ENCODE measurements at regions not wholly inside any gene's neighbourhood (a gene's known extent, or its start where the extent isn't known, plus 50 kb on each side); places are given as distances from the start of the nearest gene placed in this dataset.

GRCh38 chr22:48841881-48842582 lies 985.6 kb downstream of the BRD1 start:
- TF ChIP-seq ESRRG (CRISPR knock-in tag; IDR thresholded peaks at IDR 0.05), result no peak
- no peak for TF ChIP-seq ZNF8 (CRISPR knock-in tag; IDR thresholded peaks at IDR 0.05)
- no peak for TF ChIP-seq ZNF70 (CRISPR knock-in tag; IDR thresholded peaks at IDR 0.05)
- TF ChIP-seq ZNF565 (CRISPR knock-in tag; conservative IDR thresholded peaks at IDR 0.05; ENCODE audit: low read depth), result no peak
- TF ChIP-seq CREB5 (CRISPR knock-in tag; IDR thresholded peaks at IDR 0.05; ENCODE audit: low read depth), result no peak
- TF ChIP-seq CSDC2 (CRISPR knock-in tag; IDR thresholded peaks at IDR 0.05), result no peak
- TF ChIP-seq PATZ1 (CRISPR knock-in tag; IDR thresholded peaks at IDR 0.05; ENCODE audit: borderline replicate concordance), result no peak
- no peak for TF ChIP-seq ARNTL (CRISPR knock-in tag; IDR thresholded peaks at IDR 0.05; ENCODE audit: borderline replicate concordance, low read depth)
- TF ChIP-seq POU6F1 (CRISPR knock-in tag; IDR thresholded peaks at IDR 0.05; ENCODE audit: borderline replicate concordance, low read depth), result no peak
- TF ChIP-seq RARB (CRISPR knock-in tag; IDR thresholded peaks at IDR 0.05), result no peak

All from SK-N-SH treated with all-trans-retinoic acid at 6 μM for 48 hours (cell line).